ENCODE measurements at regions not wholly inside any gene's neighbourhood (a gene's known extent, or its start where the extent isn't known, plus 50 kb on each side); places are given as distances from the start of the nearest gene placed in this dataset.

DNA sequence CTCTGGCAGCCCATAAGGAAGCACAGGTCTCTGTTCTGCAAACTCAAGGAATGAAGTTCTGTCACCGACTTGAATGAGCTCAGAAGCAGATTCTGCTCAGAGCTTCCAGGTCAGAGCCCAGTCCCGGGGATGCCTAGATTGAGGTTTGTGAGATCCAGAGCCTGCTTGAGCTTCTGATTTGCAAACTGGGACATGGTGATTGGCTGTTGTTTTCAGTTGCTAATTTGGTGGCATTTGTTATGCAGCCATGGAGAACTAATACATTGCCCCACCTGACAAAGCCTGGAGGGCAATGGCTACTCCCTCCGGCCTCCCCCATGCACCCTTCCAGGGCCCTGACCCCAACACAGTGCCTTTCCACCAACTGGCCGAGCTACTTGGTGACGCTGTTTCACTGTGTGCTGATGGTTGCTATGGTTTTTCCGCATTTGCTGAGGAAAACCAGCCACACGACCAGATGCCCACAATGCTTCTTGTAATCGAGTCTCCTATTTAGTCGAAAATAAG is 379.5 kb upstream of the ATP10A start:
- Histone ChIP-seq H3K36me3 (replicated peaks in 1 of 2; ENCODE audit: insufficient read depth in 1 of 2, low read depth in 2 of 2) (no peaks in the 10 kb centered on the region), H3K9me3 (no peaks in the 10 kb centered on the region), H3K4me3 (no peak overlapping the region), H3K27me3 (no peaks in the 10 kb centered on the region), H3K27ac (no peak overlapping the region), H3K4me1 (no peaks in the 10 kb centered on the region)
- 63 to 70% methylated on average over 8 to 9 of the region's 9 CpGs for WGBS, 2 donors
- TF ChIP-seq, protein P1, sequence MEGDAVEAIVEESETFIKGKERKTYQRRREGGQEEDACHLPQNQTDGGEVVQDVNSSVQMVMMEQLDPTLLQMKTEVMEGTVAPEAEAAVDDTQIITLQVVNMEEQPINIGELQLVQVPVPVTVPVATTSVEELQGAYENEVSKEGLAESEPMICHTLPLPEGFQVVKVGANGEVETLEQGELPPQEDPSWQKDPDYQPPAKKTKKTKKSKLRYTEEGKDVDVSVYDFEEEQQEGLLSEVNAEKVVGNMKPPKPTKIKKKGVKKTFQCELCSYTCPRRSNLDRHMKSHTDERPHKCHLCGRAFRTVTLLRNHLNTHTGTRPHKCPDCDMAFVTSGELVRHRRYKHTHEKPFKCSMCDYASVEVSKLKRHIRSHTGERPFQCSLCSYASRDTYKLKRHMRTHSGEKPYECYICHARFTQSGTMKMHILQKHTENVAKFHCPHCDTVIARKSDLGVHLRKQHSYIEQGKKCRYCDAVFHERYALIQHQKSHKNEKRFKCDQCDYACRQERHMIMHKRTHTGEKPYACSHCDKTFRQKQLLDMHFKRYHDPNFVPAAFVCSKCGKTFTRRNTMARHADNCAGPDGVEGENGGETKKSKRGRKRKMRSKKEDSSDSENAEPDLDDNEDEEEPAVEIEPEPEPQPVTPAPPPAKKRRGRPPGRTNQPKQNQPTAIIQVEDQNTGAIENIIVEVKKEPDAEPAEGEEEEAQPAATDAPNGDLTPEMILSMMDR (IDR thresholded peaks at IDR 0.05) = no peak
- no peak for TF ChIP-seq POLR2A (IDR thresholded peaks at IDR 0.05)
- DNase-seq = no peak
- intact Hi-C loops (cut with DNase I) = no loop called here
- ATAC-seq = no peak

DNA sequence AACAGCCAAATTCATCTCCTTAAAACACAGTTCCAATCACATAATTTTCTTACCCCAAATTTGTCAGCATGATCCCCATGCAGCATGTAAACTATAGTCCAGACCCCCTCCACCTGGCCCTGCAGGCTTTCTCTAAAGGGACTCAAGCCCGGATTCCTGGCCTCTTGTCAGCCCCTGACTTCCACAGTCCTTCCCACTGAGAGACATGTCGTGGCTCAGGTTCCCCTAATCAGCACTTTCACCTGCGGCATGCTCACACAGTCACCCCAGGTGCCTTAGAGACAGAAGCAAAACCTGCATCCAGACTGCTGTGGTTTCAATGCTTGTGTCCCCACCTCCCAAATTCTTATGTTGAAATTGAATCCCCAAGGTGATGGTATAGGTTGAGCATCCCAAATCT is 372.7 kb upstream of the ATP10A start:
- H3K27ac ChIP-seq = no peak overlapping the region
- H3K4me1 ChIP-seq = no peaks in the 10 kb centered on the region
- H3K9me3 ChIP-seq = no peaks in the 10 kb centered on the region
- intact Hi-C loops (cut with DNase I) = no loop called here
- no peaks in the 10 kb centered on the region for H3K36me3 ChIP-seq (replicated peaks in 1 of 2; ENCODE audit: insufficient read depth in 1 of 2, low read depth in 2 of 2)
- DNase-seq = no peak
- no peak for ATAC-seq
- 17 to 32% methylated on average over 3 of the region's 3 CpGs for WGBS, 2 donors
- H3K27me3 ChIP-seq = no peaks in the 10 kb centered on the region
- H3K4me3 ChIP-seq = no peak overlapping the region
- TF ChIP-seq, protein P1 (IDR thresholded peaks at IDR 0.05) = no peak
- no peak for TF ChIP-seq POLR2A (IDR thresholded peaks at IDR 0.05)

DNA sequence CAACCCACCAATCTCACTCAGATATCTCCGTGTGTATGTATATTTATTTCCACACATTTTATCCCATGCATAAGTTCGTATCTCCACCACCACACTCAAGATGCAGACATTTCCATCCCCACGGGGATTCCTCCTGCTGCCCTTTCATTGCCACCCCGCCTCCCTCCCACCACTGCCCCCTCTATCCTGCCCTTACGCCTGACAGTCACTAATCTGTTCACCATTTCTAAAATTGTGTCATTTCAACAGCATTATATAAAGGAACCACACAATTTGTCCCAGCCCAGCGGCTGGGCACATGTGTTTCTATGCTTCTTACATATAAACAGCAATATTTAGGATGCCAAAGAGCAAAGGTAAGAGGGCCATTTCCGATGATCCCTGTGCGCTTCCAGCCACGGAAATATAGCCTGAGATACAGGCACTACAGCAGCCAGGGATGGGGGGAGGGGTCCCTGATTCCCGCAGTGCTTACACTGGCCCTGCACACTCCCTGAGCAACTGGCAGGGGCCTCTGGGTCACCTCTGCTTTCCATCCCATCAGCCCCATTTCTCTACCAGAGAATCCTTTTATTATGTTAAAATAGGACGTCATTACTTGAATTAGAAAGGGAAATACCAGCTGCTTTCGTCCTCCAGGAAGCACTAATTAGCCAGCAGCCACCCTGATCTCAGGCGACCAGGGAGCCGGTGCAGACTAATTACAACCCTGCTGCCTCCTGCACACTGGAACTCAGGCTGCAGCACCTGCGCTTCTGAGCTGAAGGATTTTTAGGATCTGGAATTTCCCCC is 372.0 kb upstream of the ATP10A start:
- no peak overlapping the region for H3K4me3 ChIP-seq
- H3K36me3 ChIP-seq (replicated peaks in 1 of 2; ENCODE audit: insufficient read depth in 1 of 2, low read depth in 2 of 2) = no peaks in the 10 kb centered on the region
- H3K9me3 ChIP-seq = no peaks in the 10 kb centered on the region
- DNase-seq (no peak), ATAC-seq (no peak)
- intact Hi-C loops (cut with DNase I) = no loop called here
- no peaks in the 10 kb centered on the region for H3K27me3 ChIP-seq
- TF ChIP-seq, protein P1 (IDR thresholded peaks at IDR 0.05) = no peak
- no peak for TF ChIP-seq POLR2A (IDR thresholded peaks at IDR 0.05)
- H3K4me1 ChIP-seq = no peaks in the 10 kb centered on the region
- H3K27ac ChIP-seq = no peak overlapping the region
- WGBS, 2 donors = 22 to 32% methylated on average over 15 of the region's 15 CpGs

DNA sequence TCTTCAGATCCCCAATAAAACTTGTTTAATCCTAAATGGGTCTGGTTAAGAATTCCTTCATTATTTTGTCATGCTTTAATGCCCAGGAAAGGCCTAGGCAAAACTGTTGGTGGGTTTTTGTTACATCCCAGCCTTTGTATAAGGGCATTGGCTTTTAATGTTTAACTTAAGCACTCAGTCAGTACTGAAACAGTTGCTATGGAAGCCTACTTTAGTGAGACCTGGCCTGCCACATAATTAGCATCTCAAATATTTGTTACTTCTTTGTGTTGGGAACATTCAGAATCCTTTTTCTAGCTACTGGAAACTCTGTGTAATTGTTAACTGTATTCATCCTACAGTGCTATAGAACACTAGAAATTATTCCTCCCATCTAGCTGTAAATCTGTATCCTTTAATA is 369.6 kb upstream of the ATP10A start:
- no peak overlapping the region for H3K4me3 ChIP-seq
- TF ChIP-seq, protein P1 (IDR thresholded peaks at IDR 0.05) = no peak
- TF ChIP-seq POLR2A (IDR thresholded peaks at IDR 0.05) = no peak
- no peaks in the 10 kb centered on the region for H3K27me3 ChIP-seq
- H3K36me3 ChIP-seq (replicated peaks in 1 of 2; ENCODE audit: insufficient read depth in 1 of 2, low read depth in 2 of 2) = no peaks in the 10 kb centered on the region
- no peak for DNase-seq
- ATAC-seq = no peak
- H3K4me1 ChIP-seq = no peaks in the 10 kb centered on the region
- no peaks in the 10 kb centered on the region for H3K9me3 ChIP-seq
- intact Hi-C loops (cut with DNase I) = no loop called here
- no peak overlapping the region for H3K27ac ChIP-seq

DNA sequence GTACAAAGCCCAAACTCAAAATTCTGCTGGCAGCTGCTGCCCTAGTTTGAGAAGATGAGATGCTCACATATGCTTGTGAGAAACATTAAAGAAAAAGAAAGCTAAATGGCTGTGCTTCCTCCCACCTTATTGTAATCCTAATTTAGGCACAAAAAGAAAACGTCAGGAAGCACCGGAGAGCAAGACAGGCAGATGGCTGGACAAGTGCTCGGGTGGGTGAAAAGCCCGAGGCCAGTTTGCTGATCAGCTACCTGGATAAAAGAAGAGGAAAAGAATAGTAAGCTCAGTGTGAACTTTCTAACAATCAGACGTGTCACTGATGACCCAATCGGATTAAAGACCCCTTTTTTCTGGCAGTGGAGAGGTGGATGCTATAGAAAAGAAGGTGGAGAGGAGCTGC is 368.0 kb upstream of the ATP10A start:
- no peaks in the 10 kb centered on the region for H3K27me3 ChIP-seq
- no peak overlapping the region for H3K27ac ChIP-seq
- no peaks in the 10 kb centered on the region for H3K9me3 ChIP-seq
- TF ChIP-seq, protein P1 (IDR thresholded peaks at IDR 0.05) = no peak
- no peak for TF ChIP-seq POLR2A (IDR thresholded peaks at IDR 0.05)
- intact Hi-C loops (cut with DNase I) = no loop called here
- no peaks in the 10 kb centered on the region for H3K36me3 ChIP-seq (replicated peaks in 1 of 2; ENCODE audit: insufficient read depth in 1 of 2, low read depth in 2 of 2)
- H3K4me3 ChIP-seq = no peak overlapping the region
- DNase-seq (no peak), ATAC-seq (no peak)
- H3K4me1 ChIP-seq = no peaks in the 10 kb centered on the region
- WGBS, 2 donors = 59 to 64% methylated on average over 6 of the region's 6 CpGs

Measured in body of pancreas (tissue), 4 donors.